ENCODE measurements at regions not wholly inside any gene's neighbourhood (a gene's known extent, or its start where the extent isn't known, plus 50 kb on each side); places are given as distances from the start of the nearest gene placed in this dataset.
"Not testable (repeated sequence)": the region's sequence is repeated elsewhere in the genome, so short reads cannot be mapped to it uniquely, and the experiment has no call there.

- TF ChIP-seq CTCF (IDR thresholded peaks at IDR 0.05; ENCODE audit: borderline replicate concordance, insufficient read depth, low read depth, low read length), result no peak
- H3K4me3 ChIP-seq (ENCODE audit: low read depth, low read length), result no peak overlapping the region
Measured at GRCh38 chr6:122268394-122268793, 131.1 kb upstream of the HSF2 start.

- TF ChIP-seq CTCF (IDR thresholded peaks at IDR 0.05; ENCODE audit: borderline replicate concordance, insufficient read depth, low read depth, low read length), result no peak
- H3K4me3 ChIP-seq (ENCODE audit: low read depth, low read length), result no peak overlapping the region
Measured at GRCh38 chr6:122276637-122277036, 122.8 kb upstream of the HSF2 start.

- not testable (repeated sequence) for H3K4me3 ChIP-seq (ENCODE audit: low read depth, low read length)
Measured at GRCh38 chr6:122280105-122281021, 119.1 kb upstream of the HSF2 start.

GRCh38 chr6:122283884-122284283 is 115.6 kb upstream of the HSF2 start:
- H3K4me3 ChIP-seq (ENCODE audit: low read depth, low read length), result no peak overlapping the region
- no peak for TF ChIP-seq CTCF (IDR thresholded peaks at IDR 0.05; ENCODE audit: borderline replicate concordance, insufficient read depth, low read depth, low read length)

- no peak overlapping the region for H3K4me3 ChIP-seq (ENCODE audit: low read depth, low read length)
- no peak for TF ChIP-seq CTCF (IDR thresholded peaks at IDR 0.05; ENCODE audit: borderline replicate concordance, insufficient read depth, low read depth, low read length)
Measured at GRCh38 chr6:122284848-122285247, 114.6 kb upstream of the HSF2 start.

- TF ChIP-seq CTCF (IDR thresholded peaks at IDR 0.05; ENCODE audit: borderline replicate concordance, insufficient read depth, low read depth, low read length), result no peak
Measured at GRCh38 chr6:122285292-122285913, 114.0 kb upstream of the HSF2 start.

GRCh38 chr6:122286512-122286911 is 112.9 kb upstream of the HSF2 start:
- no peak overlapping the region for H3K4me3 ChIP-seq (ENCODE audit: low read depth, low read length)
- no peak for TF ChIP-seq CTCF (IDR thresholded peaks at IDR 0.05; ENCODE audit: borderline replicate concordance, insufficient read depth, low read depth, low read length)

More at GRCh38 chr6:122285292-122285913, 114.0 kb upstream of the HSF2 start:
- no peak overlapping the region for H3K4me3 ChIP-seq (ENCODE audit: low read depth, low read length)
